Liver (tissue), 7 donors: ENCODE measurements at regions not wholly inside any gene's neighbourhood (a gene's known extent, or its start where the extent isn't known, plus 50 kb on each side); places are given as distances from the start of the nearest gene placed in this dataset.

Experiments used
- DNase-seq: peaks from one replicate; pipeline ENCODE4 v3.0.0-alpha.2; 2017; ENCODE audit warnings: low spot score
- H3K27ac ChIP-seq, 2 donors: one replicate each; pipeline ENCODE4 v1.7.0; 2013; ENCODE audit warnings: inconsistent platforms in 2 of 2, low read length in 2 of 2, control low read depth in 1 of 2, low read depth in 1 of 2, mild to moderate bottlenecking in 1 of 2
- H3K27me3 ChIP-seq, 4 donors: one replicate each; pipeline versions ENCODE4 v1.6.1 to v1.7.0; 2013; ENCODE audit warnings: low read length in 3 of 4, inconsistent platforms in 1 of 4, mild to moderate bottlenecking in 1 of 4, moderate library complexity in 1 of 4; ENCODE audit not compliant: control insufficient read depth in 4 of 4, insufficient read depth in 4 of 4
- H3K36me3 ChIP-seq, 4 donors: one replicate each; pipeline versions ENCODE4 v1.6.1 to v1.7.0; 2013; ENCODE audit warnings: low read length in 3 of 4, mild to moderate bottlenecking in 3 of 4, low read depth in 1 of 4, moderate library complexity in 1 of 4; ENCODE audit not compliant: control insufficient read depth in 4 of 4, insufficient read depth in 3 of 4
- H3K4me1 ChIP-seq, 4 donors: one replicate each; pipeline versions ENCODE4 v1.6.1 to v1.7.0; 2013; ENCODE audit warnings: low read length in 3 of 4, mild to moderate bottlenecking in 3 of 4, moderate library complexity in 1 of 4; ENCODE audit not compliant: control insufficient read depth in 4 of 4, insufficient read depth in 4 of 4
- H3K4me3 ChIP-seq, 3 donors: one replicate each; pipeline versions ENCODE4 v1.6.1 to v1.7.0; 2013; ENCODE audit warnings: low read length in 3 of 3, control low read depth in 1 of 3, low read depth in 1 of 3, mild to moderate bottlenecking in 1 of 3
- H3K9ac ChIP-seq, 2 donors: one replicate each; pipeline ENCODE4 v1.7.0; 2013; ENCODE audit warnings: low read length in 2 of 2, mild to moderate bottlenecking in 2 of 2, moderate library complexity in 2 of 2, control low read depth in 1 of 2, low read depth in 1 of 2
- H3K9me3 ChIP-seq, 4 donors: one replicate each; pipeline versions ENCODE4 v1.6.1 to v1.7.0; 2013; ENCODE audit warnings: low read length in 3 of 4; ENCODE audit not compliant: control insufficient read depth in 4 of 4
- ATF3 ChIP-seq: IDR thresholded peaks from 2 replicates; pipeline ENCODE4 v1.6.1; 2016; ENCODE audit warnings: antibody characterized with exemption
- EGR1 ChIP-seq, 2 donors: IDR thresholded peaks; 2 replicates each; pipeline ENCODE4 v1.6.1; 2016 to 2018; ENCODE audit warnings: antibody characterized with exemption in 2 of 2, low read depth in 2 of 2
- FOXA1 ChIP-seq: IDR thresholded peaks from 2 replicates; pipeline ENCODE4 v1.6.1; 2016; ENCODE audit warnings: antibody characterized with exemption
- FOXA2 ChIP-seq: IDR thresholded peaks from 2 replicates; pipeline ENCODE4 v1.6.1; 2016; ENCODE audit warnings: antibody characterized with exemption
- GABPA ChIP-seq, 2 donors: IDR thresholded peaks in 1 of 2; conservative IDR thresholded peaks in 1 of 2; 2 replicates each; pipeline ENCODE4 v1.6.1; 2016; ENCODE audit warnings: antibody characterized with exemption in 2 of 2, mild to moderate bottlenecking in 1 of 2, moderate library complexity in 1 of 2
- HNF4A ChIP-seq, 2 donors: conservative IDR thresholded peaks; 2 replicates each; pipeline ENCODE4 v1.6.1; 2016; ENCODE audit warnings: antibody characterized with exemption in 2 of 2, mild to moderate bottlenecking in 2 of 2
- HNF4G ChIP-seq: IDR thresholded peaks from 2 replicates; pipeline ENCODE4 v1.6.1; 2016; ENCODE audit warnings: antibody characterized with exemption
- NR2F2 ChIP-seq: IDR thresholded peaks from 2 replicates; pipeline ENCODE4 v1.6.1; 2016; ENCODE audit warnings: antibody characterized with exemption
- RAD21 ChIP-seq, 2 donors: IDR thresholded peaks; 2 replicates each; pipeline ENCODE4 v1.6.1; 2016; ENCODE audit warnings: antibody characterized with exemption in 2 of 2, mild to moderate bottlenecking in 2 of 2
- REST ChIP-seq: IDR thresholded peaks from 2 replicates; pipeline ENCODE4 v1.6.1; 2016; ENCODE audit warnings: antibody characterized with exemption, mild to moderate bottlenecking
- RXRA ChIP-seq, 2 donors: IDR thresholded peaks; 2 replicates each; pipeline ENCODE4 v1.6.1; 2017 to 2018; ENCODE audit warnings: antibody characterized with exemption in 2 of 2, mild to moderate bottlenecking in 1 of 2
- SP1 ChIP-seq: IDR thresholded peaks from 2 replicates; pipeline ENCODE4 v1.6.1; 2018; ENCODE audit warnings: antibody characterized with exemption, mild to moderate bottlenecking
- TAF1 ChIP-seq: conservative IDR thresholded peaks from 2 replicates; pipeline ENCODE4 v1.6.1; 2016; ENCODE audit warnings: antibody characterized with exemption, mild to moderate bottlenecking
- ZBTB33 ChIP-seq: IDR thresholded peaks from 2 replicates; pipeline ENCODE4 v1.6.1; 2016; ENCODE audit warnings: antibody characterized with exemption
- WGBS: extraction: QIAGEN DNeasy Blood & Tissue Kit; methylation state at CpG from one replicate; pipeline ENCODE4 v1.1.7; 2013; 5-methylcytosine and 5-hydroxymethylcytosine counted together
- donor health status: healthy.
- donor health status: healthy.
- donor health status: healthy.
- donor health status: healthy.

GRCh38 chr12:126627596-126627995 is 1562.4 kb downstream of the AACS start:
- no peak overlapping the region for H3K27ac ChIP-seq

GRCh38 chr12:126636821-126637220 is 1571.6 kb downstream of the AACS start:
- Histone ChIP-seq H3K27ac (no peak overlapping the region), H3K4me1 (no peaks in the 10 kb centered on the region), H3K27me3 (no peaks in the 10 kb centered on the region), H3K9me3 (peaks cover 0 to 2% (median 0%) of the 10 kb centered on the region in 4 donors), H3K36me3 (no peaks in the 10 kb centered on the region), H3K9ac (no peak overlapping the region), H3K4me3 (no peak overlapping the region)
- DNase-seq = no peak
- 60% methylated on average over 4 of the region's 4 CpGs for WGBS
- no peak for TF ChIP-seq TAF1

More at GRCh38 chr12:126627596-126627995, 1562.4 kb downstream of the AACS start:
- no peak overlapping the region for H3K4me3 ChIP-seq
- no peak for TF ChIP-seq TAF1
- no peak for TF ChIP-seq GABPA (IDR thresholded peaks at IDR 0.05 in 1 of 2, conservative IDR thresholded peaks at IDR 0.05 in 1 of 2)
- no peak for TF ChIP-seq HNF4A (conservative IDR thresholded peaks at IDR 0.05)
- no peak for TF ChIP-seq EGR1 (IDR thresholded peaks at IDR 0.05; ENCODE audit: low read depth in 2 of 2)
- 57% methylated on average over 4 of the region's 4 CpGs for WGBS
- no peaks in the 10 kb centered on the region for H3K36me3 ChIP-seq
- no peaks in the 10 kb centered on the region for H3K9me3 ChIP-seq
- no peak for DNase-seq
- H3K9ac ChIP-seq = no peak overlapping the region
- H3K27me3 ChIP-seq = no peaks in the 10 kb centered on the region
- H3K4me1 ChIP-seq = no peaks in the 10 kb centered on the region

- no peak for DNase-seq
- Histone ChIP-seq H3K9ac (no peak overlapping the region), H3K4me1 (no peaks in the 10 kb centered on the region), H3K27ac (no peak overlapping the region), H3K36me3 (no peaks in the 10 kb centered on the region), H3K27me3 (no peaks in the 10 kb centered on the region), H3K9me3 (peaks cover 0 to 2% (median 0%) of the 10 kb centered on the region in 4 donors), H3K4me3 (no peak overlapping the region)
- WGBS = 51% methylated on average over 2 of the region's 2 CpGs
- TF ChIP-seq NR2F2 = no peak
- no peak for TF ChIP-seq HNF4A (conservative IDR thresholded peaks at IDR 0.05)
- no peak for TF ChIP-seq RAD21 (IDR thresholded peaks at IDR 0.05)
- TF ChIP-seq REST = no peak
Measured at GRCh38 chr12:126644236-126645020, 1579.2 kb downstream of the AACS start.

GRCh38 chr12:126648074-126648473 is 1582.8 kb downstream of the AACS start:
- Histone ChIP-seq H3K4me1 (no peaks in the 10 kb centered on the region), H3K27ac (no peak overlapping the region), H3K27me3 (no peaks in the 10 kb centered on the region), H3K9ac (no peak overlapping the region), H3K9me3 (no peaks in the 10 kb centered on the region), H3K4me3 (no peak overlapping the region), H3K36me3 (no peaks in the 10 kb centered on the region)
- WGBS = 46% methylated on average over 5 of the region's 5 CpGs
- DNase-seq = no peak
- TF ChIP-seq HNF4G = no peak
- no peak for TF ChIP-seq FOXA2
- no peak for TF ChIP-seq RXRA (IDR thresholded peaks at IDR 0.05)
- TF ChIP-seq FOXA1 = no peak
- no peak for TF ChIP-seq ATF3
- TF ChIP-seq TAF1 = no peak
- no peak for TF ChIP-seq ZBTB33
- no peak for TF ChIP-seq NR2F2
- no peak for TF ChIP-seq EGR1 (IDR thresholded peaks at IDR 0.05; ENCODE audit: low read depth in 2 of 2)
- TF ChIP-seq SP1 = no peak
